ENCODE measurements at regions not wholly inside any gene's neighbourhood (a gene's known extent, or its start where the extent isn't known, plus 50 kb on each side); places are given as distances from the start of the nearest gene placed in this dataset.

GRCh38 chr1:57800376-57800775, 376.5 kb upstream of the DAB1 start:
- intact Hi-C loops (cut with micrococcal nuclease; ENCODE audit: unreplicated experiment) = no loop called here
- Histone ChIP-seq H2AFZ (no peak overlapping the region), H3K36me3 (ENCODE audit: low read depth) (no peaks in the 10 kb centered on the region), H3K4me1 (replicated peaks; ENCODE audit: insufficient read depth) (no peaks in the 10 kb centered on the region), H3F3A (ENCODE audit: insufficient read depth, low read depth) (no peaks in the 10 kb centered on the region), H3K27ac (no peak overlapping the region), H4K20me1 (ENCODE audit: insufficient read depth) (no peaks in the 10 kb centered on the region), H3K27me3 (ENCODE audit: insufficient read depth, low read depth) (no peaks in the 10 kb centered on the region), H3K4me3 (no peak overlapping the region), H3K9me3 (ENCODE audit: insufficient read depth, low read depth) (no peaks in the 10 kb centered on the region), H3K4me2 (no peak overlapping the region), H3K9me2 (ENCODE audit: insufficient read depth) (no peaks in the 10 kb centered on the region), H3K79me2 (ENCODE audit: low read depth) (no peaks in the 10 kb centered on the region)
- TF ChIP-seq CTCF (conservative IDR thresholded peaks at IDR 0.05) = no peak
- TF ChIP-seq EZH2 (IDR thresholded peaks at IDR 0.05; ENCODE audit: low read depth) = no peak
- ChIA-PET POLR2A (ENCODE audit: unreplicated experiment) (no interaction called here), CTCF (no interaction called here)
- BruUV-seq (replicated peaks) = no TSS peak
- DNase-seq = no peak

- H2AFZ ChIP-seq = no peak overlapping the region
- H3K27me3 ChIP-seq (ENCODE audit: insufficient read depth, low read depth) = no peaks in the 10 kb centered on the region
- no peak overlapping the region for H3K4me2 ChIP-seq
- no peak overlapping the region for H3K27ac ChIP-seq
- no peaks in the 10 kb centered on the region for H3K9me3 ChIP-seq (ENCODE audit: insufficient read depth, low read depth)
- no peaks in the 10 kb centered on the region for H3K9me2 ChIP-seq (ENCODE audit: insufficient read depth)
- no peaks in the 10 kb centered on the region for H3K4me1 ChIP-seq (replicated peaks; ENCODE audit: insufficient read depth)
- TF ChIP-seq CTCF (conservative IDR thresholded peaks at IDR 0.05) (no peak), EZH2 (IDR thresholded peaks at IDR 0.05; ENCODE audit: low read depth) (no peak)
- H3K36me3 ChIP-seq (ENCODE audit: low read depth) = no peaks in the 10 kb centered on the region
- no peaks in the 10 kb centered on the region for H3F3A ChIP-seq (ENCODE audit: insufficient read depth, low read depth)
- no peak overlapping the region for H3K4me3 ChIP-seq
- ChIA-PET POLR2A (ENCODE audit: unreplicated experiment) (no interaction called here), CTCF (no interaction called here)
- intact Hi-C loops (cut with micrococcal nuclease; ENCODE audit: unreplicated experiment) = no loop called here
- no TSS peak for BruUV-seq (replicated peaks)
- no peak for DNase-seq
- H4K20me1 ChIP-seq (ENCODE audit: insufficient read depth) = no peaks in the 10 kb centered on the region
- H3K79me2 ChIP-seq (ENCODE audit: low read depth) = no peaks in the 10 kb centered on the region
These were observed 375.7 kb upstream of the DAB1 start for GRCh38 chr1:57799490-57800115.

- H3K9me2 ChIP-seq (ENCODE audit: insufficient read depth) = no peaks in the 10 kb centered on the region
- H3K4me1 ChIP-seq (replicated peaks; ENCODE audit: insufficient read depth) = no peaks in the 10 kb centered on the region
- H4K20me1 ChIP-seq (ENCODE audit: insufficient read depth) = no peaks in the 10 kb centered on the region
- DNase-seq = no peak
- H2AFZ ChIP-seq = no peak overlapping the region
- H3K27me3 ChIP-seq (ENCODE audit: insufficient read depth, low read depth) = no peaks in the 10 kb centered on the region
- no TSS peak for BruUV-seq (replicated peaks)
- no peaks in the 10 kb centered on the region for H3K9me3 ChIP-seq (ENCODE audit: insufficient read depth, low read depth)
- no peaks in the 10 kb centered on the region for H3K36me3 ChIP-seq (ENCODE audit: low read depth)
- TF ChIP-seq CTCF (conservative IDR thresholded peaks at IDR 0.05) (no peak), EZH2 (IDR thresholded peaks at IDR 0.05; ENCODE audit: low read depth) (no peak)
- no peaks in the 10 kb centered on the region for H3K79me2 ChIP-seq (ENCODE audit: low read depth)
- POLR2A ChIA-PET (ENCODE audit: unreplicated experiment) = no interaction called here
- intact Hi-C loops (cut with micrococcal nuclease; ENCODE audit: unreplicated experiment) = no loop called here
- no peaks in the 10 kb centered on the region for H3F3A ChIP-seq (ENCODE audit: insufficient read depth, low read depth)
- no peak overlapping the region for H3K27ac ChIP-seq
- H3K4me3 ChIP-seq = no peak overlapping the region
- CTCF ChIA-PET = no interaction called here
- no peak overlapping the region for H3K4me2 ChIP-seq
These were observed 374.7 kb upstream of the DAB1 start for GRCh38 chr1:57798543-57798942.

Data from PC-9 (cell line).